ENCODE measurements at regions not wholly inside any gene's neighbourhood (a gene's known extent, or its start where the extent isn't known, plus 50 kb on each side); places are given as distances from the start of the nearest gene placed in this dataset.

DNA sequence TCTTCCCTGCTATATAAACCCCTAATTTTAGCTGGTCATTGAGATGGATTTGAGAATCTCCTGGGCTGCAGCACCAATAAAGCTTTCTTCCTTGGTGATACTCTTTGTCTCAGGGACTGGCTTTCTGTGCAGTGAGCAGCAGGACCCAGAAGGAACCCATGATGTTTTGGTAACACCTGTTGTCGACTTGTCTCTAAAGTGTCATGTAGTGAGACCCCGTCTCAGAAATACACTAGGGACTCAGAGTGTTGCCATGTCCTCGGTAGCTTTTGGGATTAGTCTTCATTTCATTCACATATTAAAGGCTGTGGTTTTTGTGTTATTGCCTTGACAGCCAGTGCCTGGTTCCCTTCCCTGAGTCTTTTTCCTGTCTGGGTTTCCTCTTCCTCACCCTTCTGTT lies 1078.7 kb downstream of the TBC1D22A start:
- H2AFZ ChIP-seq (ENCODE audit: insufficient read depth, low read depth, low read length, poor library complexity, severe bottlenecking): no peak overlapping the region
- ATAC-seq (ENCODE audit: low read depth) (no peak), DNase-seq (no peak)
- H3K4me3 ChIP-seq (ENCODE audit: control extremely low read depth in 1 of 5, extremely low read depth in 1 of 5, insufficient read depth in 1 of 5, low read depth in 2 of 5, low read length in 4 of 5): no peak overlapping the region
- H3K27me3 Mint-ChIP-seq: peaks cover 42% of the 10 kb centered on the region
- H3K9me3 Mint-ChIP-seq (ENCODE audit: insufficient read depth): no peaks in the 10 kb centered on the region
- TF ChIP-seq EZH2 (IDR thresholded peaks at IDR 0.05; ENCODE audit: borderline replicate concordance, insufficient read depth, low read depth, low read length, poor library complexity, severe bottlenecking): no peak
- TF ChIP-seq, protein P1, sequence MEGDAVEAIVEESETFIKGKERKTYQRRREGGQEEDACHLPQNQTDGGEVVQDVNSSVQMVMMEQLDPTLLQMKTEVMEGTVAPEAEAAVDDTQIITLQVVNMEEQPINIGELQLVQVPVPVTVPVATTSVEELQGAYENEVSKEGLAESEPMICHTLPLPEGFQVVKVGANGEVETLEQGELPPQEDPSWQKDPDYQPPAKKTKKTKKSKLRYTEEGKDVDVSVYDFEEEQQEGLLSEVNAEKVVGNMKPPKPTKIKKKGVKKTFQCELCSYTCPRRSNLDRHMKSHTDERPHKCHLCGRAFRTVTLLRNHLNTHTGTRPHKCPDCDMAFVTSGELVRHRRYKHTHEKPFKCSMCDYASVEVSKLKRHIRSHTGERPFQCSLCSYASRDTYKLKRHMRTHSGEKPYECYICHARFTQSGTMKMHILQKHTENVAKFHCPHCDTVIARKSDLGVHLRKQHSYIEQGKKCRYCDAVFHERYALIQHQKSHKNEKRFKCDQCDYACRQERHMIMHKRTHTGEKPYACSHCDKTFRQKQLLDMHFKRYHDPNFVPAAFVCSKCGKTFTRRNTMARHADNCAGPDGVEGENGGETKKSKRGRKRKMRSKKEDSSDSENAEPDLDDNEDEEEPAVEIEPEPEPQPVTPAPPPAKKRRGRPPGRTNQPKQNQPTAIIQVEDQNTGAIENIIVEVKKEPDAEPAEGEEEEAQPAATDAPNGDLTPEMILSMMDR (IDR thresholded peaks at IDR 0.05): no peak
- H4K20me1 ChIP-seq (ENCODE audit: control insufficient read depth, insufficient read depth, low read length, poor library complexity, severe bottlenecking): no peaks in the 10 kb centered on the region
- no peaks in the 10 kb centered on the region for H3K36me3 ChIP-seq (replicated peaks in 1 of 2; ENCODE audit: control extremely low read depth in 1 of 2, control insufficient read depth in 1 of 2, extremely low read depth in 1 of 2, insufficient read depth in 2 of 2, low read length in 1 of 2)
- peaks cover 0 to 24% (median under 1%) of the 10 kb centered on the region in 4 experiments for H3K27me3 ChIP-seq (replicated peaks in 1 of 4; ENCODE audit: control extremely low read depth in 1 of 4, control insufficient read depth in 3 of 4, insufficient read depth in 4 of 4, low read length in 3 of 4)
- 17% methylated on average over 1 of the region's 3 CpGs for WGBS (ENCODE audit: insufficient coverage)
- no peak overlapping the region for H3K9ac ChIP-seq (ENCODE audit: low read length)
- intact Hi-C loops (cut with micrococcal nuclease): no loop called here
- peaks cover 4 to 13% of the 10 kb centered on the region in 2 donors for H3K4me1 ChIP-seq (ENCODE audit: control insufficient read depth in 2 of 2, insufficient read depth in 2 of 2, low read length in 2 of 2)
- H3K27ac Mint-ChIP-seq: no peak overlapping the region
- no peak overlapping the region for H3K4me2 ChIP-seq (replicated peaks; ENCODE audit: low read depth, low read length, poor library complexity, severe bottlenecking)
- no peak overlapping the region for H3K27ac ChIP-seq (ENCODE audit: low read length in 2 of 2)
- peaks cover 11% of the 10 kb centered on the region for H3K4me1 Mint-ChIP-seq
- CTCF ChIA-PET: no interaction called here
- no peak overlapping the region for H3K4me3 Mint-ChIP-seq
- no peaks in the 10 kb centered on the region for H3K79me2 ChIP-seq (ENCODE audit: control insufficient read depth, insufficient read depth, low read length)
- peaks cover 0 to 5% (median 0%) of the 10 kb centered on the region in 3 donors for H3K9me3 ChIP-seq (ENCODE audit: control extremely low read depth in 1 of 3, control insufficient read depth in 2 of 3, insufficient read depth in 1 of 3, low read length in 2 of 3)
- POLR2A ChIA-PET: no interaction called here

DNA sequence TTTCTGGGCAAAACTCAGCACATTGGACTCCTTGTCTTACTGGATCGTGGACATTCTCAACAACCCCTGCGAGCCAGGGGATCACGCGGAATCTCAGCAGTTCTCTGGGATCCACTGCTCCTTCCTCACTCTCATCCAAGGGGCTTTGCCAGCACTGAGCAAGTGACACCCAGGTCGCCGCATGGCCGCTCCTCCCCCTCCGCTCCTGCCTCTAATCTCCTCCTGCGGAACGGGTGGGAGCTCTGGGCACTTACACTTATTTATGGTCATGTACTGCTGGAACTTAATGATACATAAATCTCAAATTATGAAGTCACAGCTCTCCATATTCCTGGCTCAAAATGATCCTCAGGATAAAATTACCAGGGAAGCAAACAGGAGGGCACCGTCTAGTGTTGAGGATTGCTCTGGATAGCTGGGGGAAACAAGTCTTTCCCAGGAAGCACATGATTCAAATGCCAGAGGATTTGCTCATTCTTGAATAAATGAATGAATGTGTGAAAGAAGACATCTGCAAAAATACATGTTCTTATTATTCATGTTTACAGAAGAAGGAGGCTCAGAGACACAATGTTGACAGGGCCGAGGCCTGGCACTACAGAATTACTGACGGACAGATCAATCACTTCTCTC lies 1077.3 kb downstream of the TBC1D22A start:
- ChIA-PET POLR2A (no interaction called here), CTCF (no interaction called here)
- no peaks in the 10 kb centered on the region for H4K20me1 ChIP-seq (ENCODE audit: control insufficient read depth, insufficient read depth, low read length, poor library complexity, severe bottlenecking)
- no peaks in the 10 kb centered on the region for H3K9me3 Mint-ChIP-seq (ENCODE audit: insufficient read depth)
- H3K4me3 ChIP-seq (ENCODE audit: control extremely low read depth in 1 of 5, extremely low read depth in 1 of 5, insufficient read depth in 1 of 5, low read depth in 2 of 5, low read length in 4 of 5): no peak overlapping the region
- peaks cover 37% of the 10 kb centered on the region for H3K27me3 Mint-ChIP-seq
- H3K4me3 Mint-ChIP-seq: no peak overlapping the region
- H3K9me3 ChIP-seq (ENCODE audit: control extremely low read depth in 1 of 3, control insufficient read depth in 2 of 3, insufficient read depth in 1 of 3, low read length in 2 of 3): peaks cover 0 to 5% (median 0%) of the 10 kb centered on the region in 3 donors
- TF ChIP-seq, protein P1 (IDR thresholded peaks at IDR 0.05): no peak
- TF ChIP-seq EZH2 (IDR thresholded peaks at IDR 0.05; ENCODE audit: borderline replicate concordance, insufficient read depth, low read depth, low read length, poor library complexity, severe bottlenecking): no peak
- WGBS (ENCODE audit: insufficient coverage): 89% methylated on average over 7 of the region's 13 CpGs
- no peak overlapping the region for H3K27ac ChIP-seq (ENCODE audit: low read length in 2 of 2)
- H3K4me1 ChIP-seq (ENCODE audit: control insufficient read depth in 2 of 2, insufficient read depth in 2 of 2, low read length in 2 of 2): peaks cover 4 to 13% of the 10 kb centered on the region in 2 donors
- no peaks in the 10 kb centered on the region for H3K79me2 ChIP-seq (ENCODE audit: control insufficient read depth, insufficient read depth, low read length)
- no peak overlapping the region for H3K4me2 ChIP-seq (replicated peaks; ENCODE audit: low read depth, low read length, poor library complexity, severe bottlenecking)
- intact Hi-C loops (cut with micrococcal nuclease): no loop called here
- DNase-seq (no peak), ATAC-seq (ENCODE audit: low read depth) (no peak)
- H3K9ac ChIP-seq (ENCODE audit: low read length): no peak overlapping the region
- no peak overlapping the region for H3K27ac Mint-ChIP-seq
- peaks cover 11% of the 10 kb centered on the region for H3K4me1 Mint-ChIP-seq
- peaks cover 0 to 24% (median under 1%) of the 10 kb centered on the region in 4 experiments for H3K27me3 ChIP-seq (replicated peaks in 1 of 4; ENCODE audit: control extremely low read depth in 1 of 4, control insufficient read depth in 3 of 4, insufficient read depth in 4 of 4, low read length in 3 of 4)
- no peak overlapping the region for H2AFZ ChIP-seq (ENCODE audit: insufficient read depth, low read depth, low read length, poor library complexity, severe bottlenecking)
- no peaks in the 10 kb centered on the region for H3K36me3 ChIP-seq (replicated peaks in 1 of 2; ENCODE audit: control extremely low read depth in 1 of 2, control insufficient read depth in 1 of 2, extremely low read depth in 1 of 2, insufficient read depth in 2 of 2, low read length in 1 of 2)
